HL-60 (cell line): ENCODE measurements at regions not wholly inside any gene's neighbourhood (a gene's known extent, or its start where the extent isn't known, plus 50 kb on each side); places are given as distances from the start of the nearest gene placed in this dataset.

ENCODE experiments used
- DNase-seq, 2 experiments: peaks; one replicate each; pipeline ENCODE4 v3.0.0-alpha.2; 2010 to 2020; ENCODE audit warnings: low read depth in 1 of 2, low spot score in 1 of 2
- H3K27ac ChIP-seq: fragments of 250-450 bp; sonication (Bioruptor Pico); replicated peaks from 2 replicates; pipeline ENCODE4 v1.5.1; 2020; ENCODE audit warnings: mild to moderate bottlenecking, moderate library complexity
- H3K27me3 ChIP-seq: fragments of 250-450 bp; sonication (Bioruptor Pico); 2 replicates; pipeline ENCODE4 v1.5.1; 2021; ENCODE audit warnings: mild to moderate bottlenecking, moderate library complexity; ENCODE audit not compliant: insufficient read depth, poor library complexity, severe bottlenecking
- H3K4me3 ChIP-seq: replicated peaks from 2 replicates; pipeline ENCODE4 v1.5.1; 2011; ENCODE audit warnings: mild to moderate bottlenecking, control low read depth, low read length; ENCODE audit not compliant: insufficient read depth
- CTCF ChIP-seq: IDR thresholded peaks from one replicate; pipeline ENCODE4 v1.5.1; 2011; ENCODE audit warnings: low read length, control low read depth, inconsistent platforms; ENCODE audit not compliant: insufficient read depth
- GABPA ChIP-seq: IDR thresholded peaks from 2 replicates; pipeline ENCODE4 v1.6.1; 2012; ENCODE audit warnings: low read depth
- POLR2AphosphoS5 ChIP-seq: IDR thresholded peaks from 2 replicates; pipeline ENCODE4 v1.6.1; 2012; ENCODE audit warnings: low read depth
- REST ChIP-seq: IDR thresholded peaks from 2 replicates; pipeline ENCODE4 v1.6.1; 2012; ENCODE audit warnings: low read depth; ENCODE audit not compliant: insufficient replicate concordance
- SPI1 ChIP-seq: IDR thresholded peaks from 2 replicates; pipeline ENCODE4 v1.6.1; 2012; ENCODE audit warnings: low read depth, mild to moderate bottlenecking, borderline replicate concordance

- Histone ChIP-seq H3K4me3 (no peak overlapping the region), H3K27me3 (no peaks in the 10 kb centered on the region), H3K27ac (no peak overlapping the region)
- no peak for DNase-seq
- TF ChIP-seq SPI1 (no peak), POLR2AphosphoS5 (no peak), CTCF (no peak), GABPA (no peak), REST (no peak)
Measured at GRCh38 chr18:71194438-71194837, 905.6 kb downstream of the SOCS6 start.

GRCh38 chr18:71189581-71189980, 900.7 kb downstream of the SOCS6 start:
- no peak overlapping the region for H3K4me3 ChIP-seq

More at GRCh38 chr18:71189581-71189980, 900.7 kb downstream of the SOCS6 start:
- no peak for DNase-seq
- TF ChIP-seq POLR2AphosphoS5 (no peak), SPI1 (no peak), REST (no peak), CTCF (no peak), GABPA (no peak)
- Histone ChIP-seq H3K27ac (no peak overlapping the region), H3K27me3 (no peaks in the 10 kb centered on the region)
